GM18508 (cell line): ENCODE measurements at regions not wholly inside any gene's neighbourhood (a gene's known extent, or its start where the extent isn't known, plus 50 kb on each side); places are given as distances from the start of the nearest gene placed in this dataset.

Experiments
- ATAC-seq: cut with Tn5 transposase; IDR thresholded peaks from one replicate; pipeline ENCODE4 v1.9.1; 2021; ENCODE audit warnings: moderate number of reproducible peaks; ENCODE audit not compliant: insufficient read depth, unreplicated experiment

DNA sequence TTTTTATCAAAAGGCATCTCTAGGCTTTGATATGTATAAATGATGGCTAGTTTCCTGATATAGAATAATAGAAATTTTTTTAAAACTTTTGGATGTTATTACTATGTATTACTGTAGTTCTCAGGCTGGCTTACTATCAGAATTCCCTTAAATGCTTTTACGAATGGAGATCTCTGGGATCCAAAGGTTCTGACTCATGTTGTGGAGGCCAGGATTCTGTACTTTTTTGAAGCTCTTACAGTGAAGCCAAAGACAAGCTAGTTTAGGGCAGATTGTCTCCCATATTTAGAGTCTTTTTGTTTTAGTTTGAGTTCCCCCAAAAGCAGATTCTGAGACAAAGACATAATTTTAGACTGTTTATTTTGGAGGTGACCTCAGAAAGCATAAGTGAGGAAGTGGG, 265.9 kb upstream of the SESN3 start:
- no peak for ATAC-seq

DNA sequence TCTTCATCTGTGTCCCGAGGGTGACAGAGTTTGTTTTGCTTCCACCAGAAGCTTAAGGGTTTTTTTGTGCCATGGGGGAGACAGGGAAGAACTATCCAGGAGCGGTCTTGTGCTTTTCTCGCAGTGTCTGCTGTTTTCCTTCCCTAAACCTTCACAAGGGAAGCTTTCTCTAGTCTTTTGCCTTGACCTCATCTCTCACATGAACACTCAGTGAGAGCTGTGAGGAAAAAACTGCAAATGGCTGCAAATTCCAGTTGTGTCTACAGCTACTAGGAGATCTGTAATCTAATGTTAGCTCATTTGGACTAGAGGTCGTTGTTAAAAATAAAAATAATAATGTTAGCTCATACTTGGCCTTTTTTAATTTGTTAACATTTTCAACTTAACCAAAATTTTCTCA, 264.7 kb upstream of the SESN3 start:
- ATAC-seq: no peak

DNA sequence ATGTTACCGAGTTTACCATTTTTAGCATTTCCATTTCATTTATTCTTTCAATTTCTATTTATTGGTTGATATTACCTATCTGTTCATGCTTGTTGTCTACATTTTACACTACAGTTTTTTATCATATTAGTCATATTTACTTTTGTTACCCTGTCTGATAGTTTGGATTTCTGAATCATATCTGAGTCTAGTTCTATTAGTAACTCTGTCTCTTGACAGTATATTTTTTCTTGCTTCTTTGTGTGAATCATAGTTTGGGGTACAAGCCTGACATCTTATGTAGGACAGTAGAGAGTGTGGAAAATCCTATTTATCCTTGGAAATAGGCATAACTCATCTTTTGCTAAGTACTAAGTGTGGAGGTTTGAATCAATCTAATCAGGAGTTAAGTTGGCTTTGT, 263.9 kb upstream of the SESN3 start:
- no peak for ATAC-seq

DNA sequence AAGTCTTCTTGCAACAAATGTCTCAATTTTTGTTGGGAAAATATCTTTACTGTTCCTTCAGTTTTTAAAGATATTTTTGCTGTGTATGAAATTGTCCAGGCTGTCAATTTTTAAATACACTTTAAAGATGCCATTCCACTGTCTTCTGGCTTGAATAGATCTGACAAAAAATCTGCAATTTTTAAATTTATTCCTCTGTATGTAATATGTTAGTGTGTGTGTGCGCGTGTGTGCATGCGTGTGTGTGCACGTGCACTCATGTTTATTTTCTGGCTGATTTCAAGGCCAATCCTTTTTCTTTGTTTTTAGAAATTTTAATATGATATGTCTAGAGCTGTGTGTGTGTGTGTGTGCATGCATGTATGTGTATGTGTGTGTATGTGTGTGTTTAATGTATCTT, 263.2 kb upstream of the SESN3 start:
- ATAC-seq: no peak

DNA sequence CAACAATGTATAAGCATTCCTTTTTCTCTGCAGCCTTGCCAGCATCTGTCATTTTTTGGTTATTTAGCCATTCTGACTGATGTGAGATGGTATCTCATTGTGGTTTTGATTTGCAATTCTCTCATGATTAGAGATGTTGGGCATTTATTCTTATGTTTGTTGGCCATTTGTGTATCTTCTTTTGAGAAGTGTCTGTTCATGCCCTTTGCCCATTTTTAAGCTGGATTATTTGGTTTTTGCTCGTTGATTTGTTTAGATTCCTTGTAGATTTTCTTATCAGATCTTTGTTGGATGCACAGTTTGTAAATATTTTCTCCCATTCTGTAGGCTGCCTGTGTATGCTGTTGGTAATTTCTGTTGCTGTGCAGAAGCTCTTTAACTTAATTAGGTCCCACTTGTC, 259.6 kb upstream of the SESN3 start:
- ATAC-seq: no peak

DNA sequence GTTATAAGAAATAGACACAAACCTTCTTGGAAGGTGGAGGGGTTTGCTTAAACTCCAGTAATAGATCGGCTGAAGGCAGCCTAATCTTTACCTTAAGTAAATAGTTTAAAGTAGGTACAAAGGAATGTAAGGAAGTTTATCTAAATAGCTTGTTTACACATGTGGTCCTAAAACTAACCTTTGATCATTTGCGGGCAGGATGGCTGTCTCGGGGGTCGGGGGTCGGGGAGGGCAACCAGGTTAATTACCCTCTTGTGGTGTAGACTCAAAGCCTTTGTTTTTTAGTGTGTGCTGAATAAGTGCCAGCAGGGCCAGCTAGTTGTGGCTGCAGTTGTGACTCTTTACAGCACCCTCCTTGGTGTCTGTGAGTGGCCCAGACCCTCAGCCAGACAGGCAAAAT, 256.9 kb upstream of the SESN3 start:
- ATAC-seq: no peak

DNA sequence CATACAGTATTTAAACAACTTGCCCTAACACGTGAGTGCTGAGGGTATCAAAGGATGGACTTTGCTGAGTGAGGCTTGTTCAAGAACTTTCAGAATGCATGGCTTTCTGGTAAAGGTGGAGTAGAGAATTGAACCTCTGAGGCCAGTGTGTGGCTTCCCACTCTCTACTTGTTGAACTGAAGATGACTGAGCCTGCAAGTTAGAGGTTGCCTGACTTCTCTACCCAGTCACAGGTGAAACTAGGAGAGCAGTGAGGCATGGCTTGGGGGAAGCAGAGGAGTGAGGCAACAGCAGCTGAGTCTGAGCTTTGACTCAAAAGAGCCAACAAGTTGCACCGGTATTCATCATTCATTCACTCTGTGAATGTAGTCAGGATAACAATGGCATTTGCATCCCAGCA, 256.4 kb upstream of the SESN3 start:
- ATAC-seq: peak; percentile 100

DNA sequence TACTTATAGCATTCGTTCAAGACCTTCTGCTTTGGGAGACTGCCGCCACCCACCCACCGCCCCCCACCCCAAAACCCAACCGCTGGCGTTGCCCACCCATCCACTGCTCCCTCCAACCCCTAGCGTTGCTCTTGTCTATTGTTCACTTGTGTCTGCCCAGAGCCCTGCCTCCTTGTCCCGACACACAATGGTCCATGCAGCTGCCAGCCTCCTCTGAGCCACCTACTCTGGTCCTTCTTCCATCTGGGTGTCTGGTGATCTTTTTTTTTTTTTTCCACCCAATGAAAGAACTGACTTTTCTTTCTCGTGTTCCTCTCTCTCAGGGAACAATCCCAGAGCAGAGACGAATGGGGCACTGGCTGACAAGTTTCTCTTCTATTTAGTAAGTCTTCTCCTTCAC, 256.0 kb upstream of the SESN3 start:
- ATAC-seq: no peak

DNA sequence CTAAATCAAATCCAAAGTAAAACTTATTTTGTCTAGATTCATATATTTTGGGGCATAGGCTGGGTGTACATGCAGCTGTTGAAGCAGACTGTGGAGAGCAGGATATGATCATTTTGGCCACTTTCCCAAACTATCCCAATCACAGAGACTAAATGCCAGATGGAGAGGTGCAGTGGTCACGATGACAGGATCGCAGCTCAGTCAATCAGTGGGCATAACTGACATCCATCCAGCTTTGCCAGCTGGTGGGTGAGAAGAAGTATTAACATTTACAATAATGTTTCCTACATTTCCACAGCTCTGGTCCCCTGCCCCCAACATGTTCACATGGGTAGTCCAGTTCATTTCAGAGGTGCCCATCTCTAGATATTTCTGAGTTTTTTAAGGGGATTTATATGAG, 255.5 kb upstream of the SESN3 start:
- ATAC-seq: no peak

DNA sequence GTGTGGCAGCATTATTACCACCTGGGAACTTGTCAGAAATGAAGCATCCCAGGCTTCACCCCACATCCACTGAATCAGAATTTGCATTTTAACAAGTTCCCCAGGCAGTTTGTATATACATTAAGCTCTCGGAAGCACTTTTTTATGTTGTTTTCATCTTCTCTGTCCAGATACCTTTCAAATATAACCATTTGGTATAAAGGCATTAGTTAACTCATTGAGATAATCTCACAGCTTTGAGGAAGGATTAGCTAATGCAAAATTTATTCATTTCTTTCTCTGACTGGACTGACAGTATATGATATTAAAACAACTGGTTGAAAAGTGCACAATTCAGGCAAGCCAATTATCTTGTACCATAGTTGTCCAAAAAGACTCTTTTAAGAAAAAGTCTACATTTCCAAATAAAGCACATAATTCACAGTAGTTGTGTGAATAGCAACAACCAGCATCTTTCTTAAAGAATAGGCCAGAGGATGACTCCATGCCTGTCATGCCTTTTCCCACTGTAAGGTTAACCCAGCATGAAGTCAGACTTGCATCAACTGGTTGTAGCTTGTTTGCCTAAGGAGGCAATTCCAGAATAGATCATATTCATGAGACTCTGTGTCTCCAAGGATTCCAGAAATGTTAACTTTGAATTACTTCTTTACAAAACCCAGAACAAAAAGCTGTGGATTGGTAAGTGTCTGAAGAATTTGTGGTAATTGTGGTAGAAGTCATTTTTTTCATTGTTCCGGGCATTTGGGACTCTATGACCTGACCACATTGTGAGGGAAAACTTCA, 254.3 kb upstream of the SESN3 start:
- ATAC-seq: no peak

DNA sequence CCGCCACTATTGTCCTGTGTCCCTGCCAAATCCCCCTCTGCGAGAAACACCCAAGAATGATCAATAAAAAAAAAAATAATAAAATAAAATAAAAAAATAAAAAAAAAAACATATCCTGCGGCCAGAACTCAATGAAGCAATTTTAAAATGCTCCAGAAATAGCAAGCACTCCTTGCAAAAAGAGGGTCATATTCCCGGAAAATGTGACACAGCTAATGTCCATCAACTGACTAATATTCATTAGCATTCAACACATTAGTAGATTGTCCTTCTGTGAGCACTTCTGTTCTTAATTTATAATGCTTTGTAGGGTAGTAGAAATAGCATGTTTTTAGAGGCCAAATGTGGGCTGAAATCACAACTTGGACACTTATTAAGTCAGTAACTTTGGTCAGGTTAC, 252.3 kb upstream of the SESN3 start:
- no peak for ATAC-seq

DNA sequence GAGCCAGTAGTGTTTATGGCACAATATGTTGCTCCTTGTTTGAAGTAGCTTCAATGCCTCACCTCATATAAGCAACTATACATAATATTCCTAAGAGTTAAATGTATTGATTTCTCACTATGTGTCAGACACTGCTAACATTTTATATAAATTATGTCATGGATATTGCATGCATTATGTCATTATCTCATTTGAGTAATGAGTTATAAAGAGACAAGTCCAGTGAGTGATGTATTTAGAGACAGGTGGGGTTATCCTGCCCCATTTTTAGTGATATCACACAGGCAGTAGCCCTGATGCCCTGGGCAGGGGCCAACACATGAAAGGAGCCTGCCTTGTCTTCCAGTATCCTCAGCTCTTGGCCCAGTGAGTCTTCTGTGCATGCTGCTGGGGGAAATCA, 247.0 kb upstream of the SESN3 start:
- ATAC-seq: no peak

DNA sequence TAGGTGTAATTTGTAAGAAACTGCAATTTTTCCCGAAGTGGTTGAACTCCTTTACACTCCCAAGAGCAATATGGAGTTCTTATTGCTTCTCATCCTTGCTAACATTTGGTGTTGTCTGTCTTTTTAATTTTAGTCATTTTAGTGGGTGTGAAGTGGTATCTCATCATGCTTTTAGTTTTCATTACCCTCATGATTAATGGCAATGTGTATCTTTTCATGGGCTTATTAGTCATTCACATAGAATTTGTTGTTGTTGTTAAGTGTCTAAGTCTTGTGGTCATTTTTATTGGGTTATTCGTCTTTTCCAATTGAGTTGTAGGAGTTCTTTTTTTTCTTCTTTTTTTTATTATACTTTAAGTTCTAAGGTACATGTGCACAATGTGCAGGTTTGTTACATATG, 238.3 kb upstream of the SESN3 start:
- ATAC-seq: no peak

DNA sequence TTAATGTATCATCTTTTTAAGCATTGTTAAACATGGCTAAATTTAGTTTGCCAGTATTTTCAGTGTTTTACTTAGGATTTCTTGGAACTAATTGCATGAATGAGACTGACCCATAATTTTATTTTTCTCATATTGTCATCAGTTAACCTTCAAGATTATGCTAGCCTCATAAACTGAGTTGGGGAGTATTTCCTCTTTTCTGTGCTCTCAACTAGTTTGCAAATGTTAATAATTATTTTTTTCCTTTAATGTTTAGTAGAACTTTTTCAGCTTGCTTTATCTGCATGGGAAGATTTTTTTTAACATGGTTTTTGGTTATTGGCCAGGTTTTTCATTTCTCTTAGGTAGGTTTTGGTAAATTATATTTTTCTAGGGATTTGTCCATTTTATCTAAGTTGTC, 235.4 kb upstream of the SESN3 start:
- no peak for ATAC-seq

DNA sequence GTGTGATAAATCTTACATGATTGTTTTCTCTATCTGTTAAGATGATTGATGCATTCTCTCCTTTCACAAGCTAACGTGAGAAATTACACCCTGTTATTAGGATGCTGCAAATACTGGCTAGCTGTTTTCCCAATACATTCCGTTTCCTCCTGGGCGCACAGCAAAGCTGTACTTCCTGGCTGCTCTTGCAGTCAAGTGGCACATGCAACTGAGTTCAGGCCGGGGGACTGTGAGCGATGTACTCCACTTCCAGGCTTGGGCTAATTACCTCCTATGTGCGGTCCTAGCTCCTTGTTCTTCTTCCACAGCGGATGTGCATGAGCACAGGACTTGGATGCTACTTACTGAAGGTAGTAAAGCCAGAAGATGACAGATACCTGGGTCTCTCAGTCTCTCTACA, 234.9 kb upstream of the SESN3 start:
- no peak for ATAC-seq

DNA sequence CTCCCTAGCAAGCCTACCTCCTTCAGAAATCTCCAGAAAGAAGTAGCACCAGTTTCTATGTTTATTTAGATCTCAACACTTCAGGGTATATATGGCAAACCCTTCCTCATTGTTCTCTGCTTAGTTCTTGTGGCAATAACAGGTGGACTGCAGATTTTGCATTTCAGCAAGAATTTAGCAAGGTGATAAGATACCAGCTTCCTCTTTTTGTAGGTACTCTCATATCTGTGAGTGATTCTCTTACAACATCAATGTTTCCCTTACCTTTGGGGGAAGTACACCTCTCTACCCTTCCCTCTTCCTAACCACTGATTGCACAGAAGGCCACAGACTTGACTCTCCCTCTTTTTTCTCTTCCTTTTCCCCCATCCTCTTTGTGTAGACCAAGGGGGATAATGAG, 230.9 kb upstream of the SESN3 start:
- ATAC-seq: no peak

DNA sequence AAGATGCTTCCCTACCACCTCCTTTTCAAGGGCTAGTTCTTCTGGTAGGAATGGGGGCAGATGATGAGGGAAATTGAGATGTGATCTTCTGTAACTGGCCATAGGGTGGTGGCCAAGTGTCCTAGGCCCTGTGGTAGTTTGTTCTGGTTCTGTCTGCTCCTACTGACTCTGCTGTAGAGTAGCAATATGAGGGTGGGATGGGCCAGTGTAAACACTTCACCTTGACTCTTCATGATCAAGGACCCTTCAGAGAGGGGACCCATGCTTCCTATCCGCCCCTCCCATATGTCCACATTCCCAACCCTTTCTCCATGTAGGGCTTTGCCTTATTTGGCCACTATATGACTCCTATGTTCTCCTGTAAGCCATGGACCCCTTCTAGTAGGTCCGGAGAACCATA, 230.3 kb upstream of the SESN3 start:
- no peak for ATAC-seq

DNA sequence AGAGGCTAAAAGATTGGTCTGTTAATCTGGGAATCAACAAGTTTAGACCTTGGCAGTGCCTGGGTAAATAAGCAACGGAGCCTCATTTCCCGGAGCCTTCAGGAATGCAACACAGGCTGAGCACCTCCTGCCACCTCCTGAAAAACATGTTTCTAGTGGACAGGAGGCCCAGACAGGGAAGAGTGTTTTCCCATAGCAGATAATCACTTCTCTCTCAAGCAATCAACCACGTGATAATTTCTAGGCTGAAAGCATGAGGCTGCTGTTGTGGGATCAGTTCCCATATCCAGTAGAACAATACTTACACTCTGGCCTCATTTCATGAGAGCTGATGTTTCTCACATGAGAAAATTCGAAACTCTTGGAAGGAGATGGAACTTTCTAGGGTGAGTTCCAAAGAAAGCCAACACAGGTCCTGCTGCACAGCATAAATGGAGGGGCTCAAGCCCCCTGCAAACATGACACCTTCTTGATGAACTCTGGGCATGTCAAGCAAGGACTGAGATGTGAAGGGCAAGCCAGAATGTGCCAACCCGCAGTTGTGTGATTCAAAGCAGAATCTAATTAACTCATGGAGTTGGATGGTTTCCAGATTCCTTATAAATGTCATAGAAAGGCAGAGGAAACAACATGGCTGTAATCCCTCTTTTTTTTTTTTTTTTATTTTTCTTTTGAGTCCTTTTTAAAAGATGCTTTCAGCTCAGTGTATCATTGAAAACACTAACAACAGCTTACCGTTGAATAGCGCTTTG, 228.5 kb upstream of the SESN3 start:
- ATAC-seq: no peak

DNA sequence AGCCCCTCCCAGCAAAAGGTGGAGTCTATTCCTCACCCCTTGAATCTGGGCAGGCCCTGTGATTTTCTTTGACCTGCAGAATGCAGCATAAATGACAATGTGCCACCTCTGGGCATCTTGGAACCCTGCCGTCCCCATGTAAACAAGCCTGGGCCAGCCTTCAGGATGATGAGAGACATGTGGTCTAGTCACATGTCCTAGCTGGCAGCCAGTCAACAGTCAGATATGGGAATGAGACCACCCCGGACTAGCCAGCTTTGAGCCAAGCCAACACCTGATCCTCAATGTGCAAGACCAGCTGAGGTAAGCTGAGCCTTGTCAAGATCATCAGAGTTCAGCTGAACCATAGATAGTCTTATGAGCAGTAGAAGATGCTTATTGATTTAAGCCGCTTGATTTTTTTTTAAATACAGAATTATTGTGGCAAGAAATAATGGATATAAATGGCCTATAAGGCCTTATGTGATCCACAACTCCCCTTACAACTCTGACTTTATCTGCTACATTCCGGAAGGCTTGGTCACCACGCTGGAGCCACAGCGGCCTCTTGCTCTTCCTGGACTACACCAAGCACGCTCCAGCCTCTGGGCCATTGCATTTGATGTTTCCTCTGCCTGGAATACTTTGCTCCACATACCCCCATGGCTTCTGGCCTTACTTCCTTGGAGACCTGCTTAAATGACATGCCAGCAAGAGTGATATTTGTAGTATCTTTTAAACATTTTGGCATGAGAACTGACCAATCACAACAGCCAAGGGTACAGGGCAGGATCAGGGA, 225.9 kb upstream of the SESN3 start:
- ATAC-seq: no peak

DNA sequence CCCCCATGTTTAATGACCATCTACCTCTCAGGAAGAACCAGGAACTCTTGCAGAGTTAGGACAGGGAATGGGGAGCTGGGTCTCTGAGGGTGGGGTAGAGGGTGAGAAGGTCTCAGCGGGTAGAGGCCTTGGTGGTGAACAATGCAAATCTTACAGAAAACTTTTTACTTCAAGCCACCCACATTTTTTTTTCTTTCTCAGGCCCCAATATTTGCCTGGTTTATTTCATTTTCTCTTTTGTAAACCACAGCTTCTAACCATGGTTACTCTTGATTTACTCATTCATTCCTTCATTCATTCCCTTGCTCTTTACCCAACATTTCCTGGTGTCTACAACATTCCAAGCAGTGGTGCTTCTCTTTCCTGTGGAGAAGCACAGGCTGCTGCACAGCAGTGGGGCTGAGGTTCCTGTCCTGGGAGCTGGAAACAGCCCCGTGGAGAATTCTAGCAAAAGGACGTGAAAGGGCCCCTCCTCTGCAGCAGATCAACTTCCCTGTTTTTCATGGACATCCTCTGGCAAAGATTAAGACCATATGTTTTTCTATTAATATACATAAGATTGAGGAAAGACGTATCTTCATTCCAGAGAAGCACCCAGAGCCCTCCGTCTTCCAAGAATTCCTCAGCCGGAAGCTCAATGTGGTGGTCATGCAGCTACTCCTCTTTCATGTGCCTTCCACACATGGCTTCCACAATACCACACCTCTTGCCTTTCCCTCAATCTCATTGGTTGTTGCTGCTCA, 224.4 kb upstream of the SESN3 start:
- no peak for ATAC-seq
